ENCODE measurements at regions not wholly inside any gene's neighbourhood (a gene's known extent, or its start where the extent isn't known, plus 50 kb on each side); places are given as distances from the start of the nearest gene placed in this dataset.

GRCh38 chr2:226095058-226095457 lies 695.5 kb downstream of the NYAP2 start:
- H3K27ac ChIP-seq (ENCODE audit: extremely low read depth, low read depth, low read length) = no peak overlapping the region
- H3K36me3 ChIP-seq (ENCODE audit: control insufficient read depth in 2 of 2, insufficient read depth in 1 of 2, low read length in 2 of 2) = no peaks in the 10 kb centered on the region
- POLR2A ChIA-PET = no interaction called here
- CTCF ChIA-PET = no interaction called here
- TF ChIP-seq ZNF645 (tag by site-specific recombination; IDR thresholded peaks at IDR 0.05) (no peak), ZNF530 (tag by site-specific recombination; IDR thresholded peaks at IDR 0.05; ENCODE audit: low read depth) (no peak), ZNF747 (tag by site-specific recombination; IDR thresholded peaks at IDR 0.05) (no peak), ZNF175 (tag by site-specific recombination; IDR thresholded peaks at IDR 0.05) (no peak), ZSCAN30 (tag by site-specific recombination; IDR thresholded peaks at IDR 0.05) (no peak), ZNF580 (tag by site-specific recombination; IDR thresholded peaks at IDR 0.05) (no peak), SCRT2 (tag by site-specific recombination; IDR thresholded peaks at IDR 0.05) (no peak), ZNF791 (tag by site-specific recombination; IDR thresholded peaks at IDR 0.05) (no peak), SP3 (tag by site-specific recombination; IDR thresholded peaks at IDR 0.05) (no peak), KLF16 (tag by site-specific recombination; IDR thresholded peaks at IDR 0.05) (no peak)
- no peaks in the 10 kb centered on the region for H3K4me1 ChIP-seq (ENCODE audit: control insufficient read depth, insufficient read depth, low read length)
- H3K9me3 ChIP-seq (ENCODE audit: control insufficient read depth, insufficient read depth, low read depth, low read length) = no peaks in the 10 kb centered on the region; the same call in 1 of the 2 replicates
- no peak overlapping the region for H3K4me3 ChIP-seq (ENCODE audit: low read depth, low read length)

- ChIA-PET POLR2A (no interaction called here), CTCF (no interaction called here)
- TF ChIP-seq SCRT1 (tag by site-specific recombination; IDR thresholded peaks at IDR 0.05; ENCODE audit: borderline replicate concordance) (no peak), SETDB1 (IDR thresholded peaks at IDR 0.05; ENCODE audit: insufficient read length, low read length) (peak; percentile 54)
- no peak overlapping the region for H3K4me3 ChIP-seq (ENCODE audit: low read depth, low read length)
- H3K36me3 ChIP-seq (ENCODE audit: control insufficient read depth in 2 of 2, insufficient read depth in 1 of 2, low read length in 2 of 2) = no peaks in the 10 kb centered on the region
- H3K9me3 ChIP-seq (ENCODE audit: control insufficient read depth, insufficient read depth, low read depth, low read length) = no peaks in the 10 kb centered on the region; the same call in 1 of the 2 replicates
- no peak overlapping the region for H3K27ac ChIP-seq (ENCODE audit: extremely low read depth, low read depth, low read length)
- H3K4me1 ChIP-seq (ENCODE audit: control insufficient read depth, insufficient read depth, low read length) = no peaks in the 10 kb centered on the region
Observed at GRCh38 chr2:226093364-226093763, 693.9 kb downstream of the NYAP2 start.

GRCh38 chr2:226088366-226088674 lies 688.8 kb downstream of the NYAP2 start:
- Histone ChIP-seq H3K4me1 (ENCODE audit: control insufficient read depth, insufficient read depth, low read length) (no peaks in the 10 kb centered on the region), H3K27ac (ENCODE audit: extremely low read depth, low read depth, low read length) (no peak overlapping the region), H3K9me3 (ENCODE audit: control insufficient read depth, insufficient read depth, low read depth, low read length) (no peaks in the 10 kb centered on the region), H3K36me3 (ENCODE audit: control insufficient read depth in 2 of 2, insufficient read depth in 1 of 2, low read length in 2 of 2) (no peaks in the 10 kb centered on the region), H3K4me3 (ENCODE audit: low read depth, low read length) (no peak overlapping the region)
- TF ChIP-seq KLF10 (tag by site-specific recombination; IDR thresholded peaks at IDR 0.05) = no peak
- ChIA-PET CTCF (interaction anchor here (0.7 kb wide), 1 partner anchor 12 kb away, joined by 3 read pairs; no protein-coding TSS in a partner anchor), POLR2A (no interaction called here)

GRCh38 chr2:226087505-226088365 lies 688.2 kb downstream of the NYAP2 start:
- POLR2A ChIA-PET = no interaction called here
- H3K4me3 ChIP-seq (ENCODE audit: low read depth, low read length) = no peak overlapping the region
- CTCF ChIA-PET = interaction anchor here (0.7 kb wide), 1 partner anchor 11 kb away, joined by 3 read pairs; no protein-coding TSS in a partner anchor
- H3K4me1 ChIP-seq (ENCODE audit: control insufficient read depth, insufficient read depth, low read length) = no peaks in the 10 kb centered on the region
- H3K36me3 ChIP-seq (ENCODE audit: control insufficient read depth in 2 of 2, insufficient read depth in 1 of 2, low read length in 2 of 2) = no peaks in the 10 kb centered on the region
- H3K27ac ChIP-seq (ENCODE audit: extremely low read depth, low read depth, low read length) = no peak overlapping the region
- no peaks in the 10 kb centered on the region for H3K9me3 ChIP-seq (ENCODE audit: control insufficient read depth, insufficient read depth, low read depth, low read length)
- TF ChIP-seq YY1 (tag by site-specific recombination; IDR thresholded peaks at IDR 0.05) (no peak), TSHZ1 (tag by site-specific recombination; IDR thresholded peaks at IDR 0.05; ENCODE audit: borderline replicate concordance) (no peak), KLF1 (tag by site-specific recombination; IDR thresholded peaks at IDR 0.05) (no peak), ZNF391 (tag by site-specific recombination; IDR thresholded peaks at IDR 0.05; ENCODE audit: borderline replicate concordance, low read depth) (no peak), ZNF140 (tag by site-specific recombination; IDR thresholded peaks at IDR 0.05) (no peak), ZNF785 (tag by site-specific recombination; IDR thresholded peaks at IDR 0.05) (no peak), ZNF433 (tag by site-specific recombination; IDR thresholded peaks at IDR 0.05; ENCODE audit: low read depth) (no peak), KLF17 (tag by site-specific recombination; IDR thresholded peaks at IDR 0.05) (no peak)
